WTC11 (cell line): ENCODE measurements at regions not wholly inside any gene's neighbourhood (a gene's known extent, or its start where the extent isn't known, plus 50 kb on each side); places are given as distances from the start of the nearest gene placed in this dataset.
"Not testable (repeated sequence)": the region's sequence is repeated elsewhere in the genome, so short reads cannot be mapped to it uniquely, and the experiment has no call there.

ENCODE experiments used
- ATAC-seq: fragments of 200-7000 bp; cut with Tn5 transposase; 2 replicates; pipeline ENCODE4 v1.10.0; 2021; ENCODE audit warnings: mild to moderate bottlenecking, moderate library complexity
- CTCF ChIA-PET: fragments of 300-600 bp; sonication (Branson Sonifier 250); formaldehyde crosslinking; loops from one replicate; lab custom pipeline; 2021; ENCODE audit warnings: antibody characterized with exemption; lab: Charles Lee
- POLR2A ChIA-PET: fragments of 350-600 bp; sonication (Branson Sonifier 250); formaldehyde crosslinking; loops from one replicate; lab custom pipeline; 2021; ENCODE audit warnings: antibody characterized with exemption; lab: Charles Lee
- DNase-seq: peaks from one replicate; pipeline ENCODE4 v3.0.0; 2021; ENCODE audit warnings: low spot score
- H3K27ac Mint-ChIP-seq: 2 replicates; pipeline ENCODE4 v1.8.0; 2021; ENCODE audit warnings: mixed read lengths
- H3K27me3 Mint-ChIP-seq: 2 replicates; pipeline ENCODE4 v1.8.0; 2021; ENCODE audit warnings: low read depth, mild to moderate bottlenecking, moderate library complexity, mixed read lengths
- H3K36me3 Mint-ChIP-seq: 2 replicates; pipeline ENCODE4 v1.8.0; 2021; ENCODE audit warnings: mixed read lengths
- H3K4me1 Mint-ChIP-seq: 2 replicates; pipeline ENCODE4 v1.8.0; 2022; ENCODE audit warnings: mixed read lengths
- H3K4me3 Mint-ChIP-seq: 2 replicates; pipeline ENCODE4 v1.8.0; 2021; ENCODE audit warnings: mild to moderate bottlenecking, moderate library complexity, mixed read lengths
- H3K9me3 Mint-ChIP-seq: 2 replicates; pipeline ENCODE4 v1.8.0; 2021; ENCODE audit warnings: mixed read lengths
- AFF4 ChIP-seq: sonication (generic); formaldehyde crosslinking; IDR thresholded peaks from 2 replicates; pipeline ENCODE4 v1.8.1; 2023; ENCODE audit warnings: mild to moderate bottlenecking, missing genetic modification reagents, borderline replicate concordance
- ATF1 ChIP-seq: sonication (generic); formaldehyde crosslinking; IDR thresholded peaks from 2 replicates; pipeline ENCODE4 v1.8.1; 2023; ENCODE audit warnings: mild to moderate bottlenecking, moderate library complexity, missing genetic modification reagents
- E2F4 ChIP-seq: sonication (generic); formaldehyde crosslinking; IDR thresholded peaks from 2 replicates; pipeline ENCODE4 v1.8.1; 2022; ENCODE audit warnings: low read depth, mild to moderate bottlenecking, moderate library complexity, missing genetic modification reagents, borderline replicate concordance
- FOXK1 ChIP-seq: sonication (generic); formaldehyde crosslinking; IDR thresholded peaks from 2 replicates; pipeline ENCODE4 v1.8.0; 2022; ENCODE audit warnings: mild to moderate bottlenecking, moderate library complexity, missing genetic modification reagents
- IRF2 ChIP-seq: sonication (generic); formaldehyde crosslinking; IDR thresholded peaks from 2 replicates; pipeline ENCODE4 v1.8.0; 2022; ENCODE audit warnings: low read depth, missing genetic modification reagents, borderline replicate concordance
- JUN ChIP-seq: sonication (generic); formaldehyde crosslinking; IDR thresholded peaks from 2 replicates; pipeline ENCODE4 v1.8.0; 2023; ENCODE audit warnings: mild to moderate bottlenecking, missing genetic modification reagents
- MYBL2 ChIP-seq: sonication (generic); formaldehyde crosslinking; IDR thresholded peaks from 2 replicates; pipeline ENCODE4 v1.8.1; 2023; ENCODE audit warnings: mild to moderate bottlenecking, moderate library complexity, missing genetic modification reagents
- PREB ChIP-seq: sonication (generic); formaldehyde crosslinking; IDR thresholded peaks from 2 replicates; pipeline ENCODE4 v1.8.1; 2022; ENCODE audit warnings: mild to moderate bottlenecking, missing genetic modification reagents, moderate library complexity, borderline replicate concordance
- SOX15 ChIP-seq: fragments of 250-450 bp; sonication (Bioruptor Pico); IDR thresholded peaks from 2 replicates; pipeline ENCODE4 v1.9.0; 2021; ENCODE audit warnings: mild to moderate bottlenecking
- SP1 ChIP-seq: sonication (generic); formaldehyde crosslinking; conservative IDR thresholded peaks from 2 replicates; pipeline ENCODE4 v1.8.1; 2022; ENCODE audit warnings: missing genetic modification reagents
- TEAD1 ChIP-seq: sonication (generic); formaldehyde crosslinking; IDR thresholded peaks from 2 replicates; pipeline ENCODE4 v1.8.0; 2022; ENCODE audit warnings: mild to moderate bottlenecking, missing genetic modification reagents
- ZNF121 ChIP-seq: sonication (generic); formaldehyde crosslinking; IDR thresholded peaks from 2 replicates; pipeline ENCODE4 v1.8.0; 2023; ENCODE audit warnings: missing genetic modification reagents
- ZNF138 ChIP-seq: sonication (generic); formaldehyde crosslinking; conservative IDR thresholded peaks from 2 replicates; pipeline ENCODE4 v1.8.1; 2022; ENCODE audit warnings: mild to moderate bottlenecking, moderate library complexity, missing genetic modification reagents
- ZNF219 ChIP-seq: sonication (generic); formaldehyde crosslinking; IDR thresholded peaks from 2 replicates; pipeline ENCODE4 v1.8.0; 2023; ENCODE audit warnings: missing genetic modification reagents, mild to moderate bottlenecking, borderline replicate concordance
- ZNF416 ChIP-seq: fragments of 250-450 bp; sonication (Bioruptor Pico); IDR thresholded peaks from 2 replicates; pipeline ENCODE4 v1.9.0; 2021; ENCODE audit warnings: mild to moderate bottlenecking, inconsistent platforms
- ZNF423 ChIP-seq: fragments of 250-450 bp; sonication (Bioruptor Pico); IDR thresholded peaks from 2 replicates; pipeline ENCODE4 v2.1.2; 2022; ENCODE audit warnings: mild to moderate bottlenecking, moderate library complexity

GRCh38 chr7:24390376-24391157, 106.6 kb downstream of the NPY start (continued):
- TF ChIP-seq ZNF138 (no peak), IRF2 (CRISPR knock-in tag) (no peak), SOX15 (CRISPR knock-in tag) (no peak), PREB (no peak), ZNF121 (CRISPR knock-in tag) (no peak)

DNA sequence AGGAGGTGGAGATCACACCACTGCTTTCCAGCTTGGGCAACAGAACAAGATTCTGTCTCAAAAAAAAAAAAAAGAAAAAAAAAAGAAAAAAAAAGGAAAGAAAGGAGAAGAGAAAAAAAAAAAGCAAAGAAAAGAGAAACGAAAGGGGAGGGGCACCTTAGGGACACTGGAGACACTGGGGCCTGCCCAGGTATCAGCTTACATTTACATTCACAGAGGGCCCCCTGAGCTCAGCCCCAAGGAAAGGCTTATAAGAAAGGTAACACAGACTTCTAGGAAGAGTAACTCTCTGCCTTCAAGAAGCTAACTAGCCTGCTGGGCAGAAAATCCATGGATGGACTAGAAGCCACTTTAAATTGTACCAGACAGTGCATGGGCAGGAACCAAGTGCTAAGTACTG, 108.8 kb downstream of the NPY start:
- no peaks in the 10 kb centered on the region for H3K27me3 Mint-ChIP-seq
- H3K27ac Mint-ChIP-seq = peak overlapping the region; percentile 71
- H3K36me3 Mint-ChIP-seq = peaks cover 15% of the 10 kb centered on the region
- peaks cover 41% of the 10 kb centered on the region for H3K4me1 Mint-ChIP-seq
- DNase-seq (no peak), ATAC-seq (peak; percentile 69)
- ChIA-PET CTCF (interaction anchor here (0.6 to 4.0 kb wide), 7 partner anchors 10 to 181 kb away, joined by 3 to 25 read pairs (median 4); no protein-coding TSS in a partner anchor), POLR2A (interaction anchor here (0.6 to 1.1 kb wide), 3 partner anchors 74 to 266 kb away, joined by 3 to 4 read pairs (median 4); no protein-coding TSS in a partner anchor)
- H3K4me3 Mint-ChIP-seq = no peak overlapping the region
- TF ChIP-seq MYBL2 (CRISPR knock-in tag) (no peak), ZNF423 (CRISPR knock-in tag) (0 out of 2 replicates have a peak, but pooled peaks have one; percentile 26), E2F4 (no peak)
- no peaks in the 10 kb centered on the region for H3K9me3 Mint-ChIP-seq

DNA sequence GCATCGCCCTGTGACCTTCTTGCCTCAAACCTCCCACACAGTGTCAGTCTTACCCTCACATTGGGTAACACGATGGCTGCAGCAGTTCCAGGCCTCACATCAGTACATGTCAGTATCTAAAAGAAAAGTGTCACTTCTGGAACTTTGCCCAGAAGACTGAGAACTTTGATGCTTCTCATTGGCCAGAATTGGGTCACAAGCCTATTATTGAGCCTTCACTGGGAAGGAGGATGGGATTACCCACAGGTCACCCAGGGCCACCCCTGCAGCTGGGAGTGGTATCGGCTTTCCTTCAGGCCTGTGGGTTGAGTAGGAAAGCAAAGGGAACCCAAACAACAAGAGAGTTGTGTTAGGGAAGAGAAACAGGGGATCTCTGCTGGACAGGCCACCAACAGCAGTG, 111.5 kb downstream of the NPY start:
- TF ChIP-seq SP1 (CRISPR knock-in tag) (no peak), ZNF416 (CRISPR knock-in tag) (no peak), FOXK1 (CRISPR knock-in tag) (0 out of 2 replicates have a peak, but pooled peaks have one; percentile 21), ATF1 (no peak), ZNF219 (no peak)
- TF ChIP-seq, all 79 proteins: peak for 1
- Mint-ChIP-seq H3K27me3 (no peaks in the 10 kb centered on the region; the same call in 1 of the 2 replicates), H3K4me3 (peak overlapping the region; percentile 95), H3K9me3 (no peaks in the 10 kb centered on the region), H3K27ac (peak overlapping the region; percentile 93), H3K4me1 (peaks cover 41% of the 10 kb centered on the region), H3K36me3 (peaks cover 42% of the 10 kb centered on the region)
- peak; percentile 72 for ATAC-seq
- ChIA-PET CTCF (interaction anchor here (0.7 to 1.5 kb wide), 5 partner anchors 14 to 196 kb away, joined by 3 to 4 read pairs (median 3); no protein-coding TSS in a partner anchor), POLR2A (interaction anchor here (1.1 kb wide), 1 partner anchor 1669 kb away, joined by 3 read pairs; no protein-coding TSS in a partner anchor)
- no peak for DNase-seq

GRCh38 chr7:24396387-24396786, 112.4 kb downstream of the NPY start:
- DNase-seq, H3K9me3 Mint-ChIP-seq, ATAC-seq, H3K27me3 Mint-ChIP-seq: not testable (repeated sequence)
- POLR2A ChIA-PET = interaction anchor here (1.1 kb wide), 1 partner anchor 1670 kb away, joined by 3 read pairs; no protein-coding TSS in a partner anchor
- Mint-ChIP-seq H3K4me3 (peak overlapping the region; percentile 95), H3K36me3 (peaks cover 51% of the 10 kb centered on the region), H3K27ac (peak overlapping the region; percentile 96), H3K4me1 (peaks cover 41% of the 10 kb centered on the region)
- CTCF ChIA-PET = interaction anchor here (0.9 to 1.1 kb wide), 3 partner anchors 14 to 78 kb away, joined by 3 read pairs; no protein-coding TSS in a partner anchor
- TF ChIP-seq TEAD1 (CRISPR knock-in tag) (peak; percentile 63), JUN (peak; percentile 31; the same call in 1 of the 2 replicates), AFF4 (CRISPR knock-in tag) (peak; percentile 86; the same call in 1 of the 2 replicates)
